ENCODE measurements at regions not wholly inside any gene's neighbourhood (a gene's known extent, or its start where the extent isn't known, plus 50 kb on each side); places are given as distances from the start of the nearest gene placed in this dataset.

DNA sequence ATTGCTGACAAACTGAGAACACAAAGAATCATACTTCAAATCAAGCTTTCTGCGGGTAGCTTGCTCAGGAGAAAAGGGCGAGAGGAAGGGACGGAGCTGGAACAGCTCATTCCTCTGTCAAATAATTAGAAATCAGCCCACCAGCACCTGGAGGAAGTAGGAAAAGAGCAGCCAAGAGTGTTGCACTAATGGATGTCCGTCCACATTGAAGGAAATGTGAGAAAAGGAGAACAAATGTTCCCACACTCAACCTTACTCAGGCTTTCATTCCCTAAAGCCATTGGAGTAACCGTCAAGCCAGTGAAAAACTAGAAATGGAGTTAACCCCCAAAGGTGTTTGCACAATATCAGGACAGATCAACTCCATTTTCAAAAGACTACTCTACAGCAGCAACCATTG lies 233.0 kb upstream of the PRKD1 start (continued):
- TF ChIP-seq, protein P1, sequence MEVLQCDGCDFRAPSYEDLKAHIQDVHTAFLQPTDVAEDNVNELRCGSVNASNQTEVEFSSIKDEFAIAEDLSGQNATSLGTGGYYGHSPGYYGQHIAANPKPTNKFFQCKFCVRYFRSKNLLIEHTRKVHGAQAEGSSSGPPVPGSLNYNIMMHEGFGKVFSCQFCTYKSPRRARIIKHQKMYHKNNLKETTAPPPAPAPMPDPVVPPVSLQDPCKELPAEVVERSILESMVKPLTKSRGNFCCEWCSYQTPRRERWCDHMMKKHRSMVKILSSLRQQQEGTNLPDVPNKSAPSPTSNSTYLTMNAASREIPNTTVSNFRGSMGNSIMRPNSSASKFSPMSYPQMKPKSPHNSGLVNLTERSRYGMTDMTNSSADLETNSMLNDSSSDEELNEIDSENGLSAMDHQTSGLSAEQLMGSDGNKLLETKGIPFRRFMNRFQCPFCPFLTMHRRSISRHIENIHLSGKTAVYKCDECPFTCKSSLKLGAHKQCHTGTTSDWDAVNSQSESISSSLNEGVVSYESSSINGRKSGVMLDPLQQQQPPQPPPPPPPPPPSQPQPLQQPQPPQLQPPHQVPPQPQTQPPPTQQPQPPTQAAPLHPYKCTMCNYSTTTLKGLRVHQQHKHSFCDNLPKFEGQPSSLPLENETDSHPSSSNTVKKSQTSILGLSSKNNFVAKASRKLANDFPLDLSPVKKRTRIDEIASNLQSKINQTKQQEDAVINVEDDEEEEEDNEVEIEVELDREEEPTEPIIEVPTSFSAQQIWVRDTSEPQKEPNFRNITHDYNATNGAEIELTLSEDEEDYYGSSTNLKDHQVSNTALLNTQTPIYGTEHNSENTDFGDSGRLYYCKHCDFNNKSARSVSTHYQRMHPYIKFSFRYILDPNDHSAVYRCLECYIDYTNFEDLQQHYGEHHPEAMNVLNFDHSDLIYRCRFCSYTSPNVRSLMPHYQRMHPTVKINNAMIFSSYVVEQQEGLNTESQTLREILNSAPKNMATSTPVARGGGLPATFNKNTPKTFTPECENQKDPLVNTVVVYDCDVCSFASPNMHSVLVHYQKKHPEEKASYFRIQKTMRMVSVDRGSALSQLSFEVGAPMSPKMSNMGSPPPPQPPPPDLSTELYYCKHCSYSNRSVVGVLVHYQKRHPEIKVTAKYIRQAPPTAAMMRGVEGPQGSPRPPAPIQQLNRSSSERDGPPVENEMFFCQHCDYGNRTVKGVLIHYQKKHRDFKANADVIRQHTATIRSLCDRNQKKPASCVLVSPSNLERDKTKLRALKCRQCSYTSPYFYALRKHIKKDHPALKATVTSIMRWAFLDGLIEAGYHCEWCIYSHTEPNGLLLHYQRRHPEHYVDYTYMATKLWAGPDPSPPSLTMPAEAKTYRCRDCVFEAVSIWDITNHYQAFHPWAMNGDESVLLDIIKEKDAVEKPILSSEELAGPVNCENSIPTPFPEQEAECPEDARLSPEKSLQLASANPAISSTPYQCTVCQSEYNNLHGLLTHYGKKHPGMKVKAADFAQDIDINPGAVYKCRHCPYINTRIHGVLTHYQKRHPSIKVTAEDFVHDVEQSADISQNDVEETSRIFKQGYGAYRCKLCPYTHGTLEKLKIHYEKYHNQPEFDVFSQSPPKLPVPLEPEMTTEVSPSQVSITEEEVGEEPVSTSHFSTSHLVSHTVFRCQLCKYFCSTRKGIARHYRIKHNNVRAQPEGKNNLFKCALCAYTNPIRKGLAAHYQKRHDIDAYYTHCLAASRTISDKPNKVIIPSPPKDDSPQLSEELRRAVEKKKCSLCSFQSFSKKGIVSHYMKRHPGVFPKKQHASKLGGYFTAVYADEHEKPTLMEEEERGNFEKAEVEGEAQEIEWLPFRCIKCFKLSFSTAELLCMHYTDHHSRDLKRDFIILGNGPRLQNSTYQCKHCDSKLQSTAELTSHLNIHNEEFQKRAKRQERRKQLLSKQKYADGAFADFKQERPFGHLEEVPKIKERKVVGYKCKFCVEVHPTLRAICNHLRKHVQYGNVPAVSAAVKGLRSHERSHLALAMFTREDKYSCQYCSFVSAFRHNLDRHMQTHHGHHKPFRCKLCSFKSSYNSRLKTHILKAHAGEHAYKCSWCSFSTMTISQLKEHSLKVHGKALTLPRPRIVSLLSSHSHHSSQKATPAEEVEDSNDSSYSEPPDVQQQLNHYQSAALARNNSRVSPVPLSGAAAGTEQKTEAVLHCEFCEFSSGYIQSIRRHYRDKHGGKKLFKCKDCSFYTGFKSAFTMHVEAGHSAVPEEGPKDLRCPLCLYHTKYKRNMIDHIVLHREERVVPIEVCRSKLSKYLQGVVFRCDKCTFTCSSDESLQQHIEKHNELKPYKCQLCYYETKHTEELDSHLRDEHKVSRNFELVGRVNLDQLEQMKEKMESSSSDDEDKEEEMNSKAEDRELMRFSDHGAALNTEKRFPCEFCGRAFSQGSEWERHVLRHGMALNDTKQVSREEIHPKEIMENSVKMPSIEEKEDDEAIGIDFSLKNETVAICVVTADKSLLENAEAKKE (CRISPR knock-in tag; IDR thresholded peaks at IDR 0.05) = no peak
- TF ChIP-seq NANOG (IDR thresholded peaks at IDR 0.05; ENCODE audit: borderline replicate concordance) = no peak
- TF ChIP-seq, protein P2, sequence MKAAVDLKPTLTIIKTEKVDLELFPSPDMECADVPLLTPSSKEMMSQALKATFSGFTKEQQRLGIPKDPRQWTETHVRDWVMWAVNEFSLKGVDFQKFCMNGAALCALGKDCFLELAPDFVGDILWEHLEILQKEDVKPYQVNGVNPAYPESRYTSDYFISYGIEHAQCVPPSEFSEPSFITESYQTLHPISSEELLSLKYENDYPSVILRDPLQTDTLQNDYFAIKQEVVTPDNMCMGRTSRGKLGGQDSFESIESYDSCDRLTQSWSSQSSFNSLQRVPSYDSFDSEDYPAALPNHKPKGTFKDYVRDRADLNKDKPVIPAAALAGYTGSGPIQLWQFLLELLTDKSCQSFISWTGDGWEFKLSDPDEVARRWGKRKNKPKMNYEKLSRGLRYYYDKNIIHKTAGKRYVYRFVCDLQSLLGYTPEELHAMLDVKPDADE (IDR thresholded peaks at IDR 0.05) = no peak
- TF ChIP-seq ZNF114 (CRISPR knock-in tag; IDR thresholded peaks at IDR 0.05) = no peak
- TF ChIP-seq CREB1 (CRISPR knock-in tag; IDR thresholded peaks at IDR 0.05; ENCODE audit: low read depth) = no peak
- no peak for TF ChIP-seq STAT1 (IDR thresholded peaks at IDR 0.05; ENCODE audit: unreplicated experiment)

DNA sequence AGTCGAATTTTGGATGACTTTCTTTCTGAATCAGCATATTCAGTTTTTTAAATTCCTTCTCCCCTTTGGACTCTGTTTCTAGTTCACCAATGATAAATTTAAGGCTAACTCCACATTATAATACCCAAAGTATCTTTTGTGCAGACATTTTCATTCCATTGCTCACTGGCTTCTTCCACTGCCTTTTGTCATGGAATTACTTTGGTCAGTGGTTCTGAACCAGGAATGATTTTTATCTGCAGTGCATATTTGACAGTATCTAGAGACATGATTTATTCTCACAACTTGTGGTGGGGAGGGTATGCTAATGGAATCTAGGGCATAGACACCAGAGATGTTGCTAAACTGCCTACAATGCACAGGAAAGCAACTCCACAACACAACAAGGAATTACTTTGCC lies 234.4 kb upstream of the PRKD1 start:
- no peak overlapping the region for H3K27ac ChIP-seq (ENCODE audit: low read depth)
- no peaks in the 10 kb centered on the region for H3K9me3 Mint-ChIP-seq
- TF ChIP-seq, protein P2 (IDR thresholded peaks at IDR 0.05) = no peak
- TF ChIP-seq CREB1 (CRISPR knock-in tag; IDR thresholded peaks at IDR 0.05; ENCODE audit: low read depth) (no peak), NANOG (IDR thresholded peaks at IDR 0.05; ENCODE audit: borderline replicate concordance) (no peak), EZH2 (IDR thresholded peaks at IDR 0.05; ENCODE audit: low read depth, unreplicated experiment) (no peak)
- TF ChIP-seq, protein P1 (CRISPR knock-in tag; IDR thresholded peaks at IDR 0.05) = no peak
- H3K4me1 Mint-ChIP-seq = peaks cover 6% of the 10 kb centered on the region; the same call in 2 of the 3 replicates
- no peaks in the 10 kb centered on the region; the same call in 1 of the 2 replicates for H3K27me3 ChIP-seq (ENCODE audit: insufficient read depth)
- no peaks in the 10 kb centered on the region for H4K20me1 ChIP-seq (replicated peaks; ENCODE audit: insufficient read depth)
- H3K79me2 ChIP-seq (replicated peaks; ENCODE audit: insufficient read depth) = no peaks in the 10 kb centered on the region
- H3K4me1 ChIP-seq (ENCODE audit: insufficient read depth) = 0 out of 2 replicates have a peak, but pooled peaks cover 3% of the 10 kb centered on the region
- no peak overlapping the region for H3K4me3 ChIP-seq
- H3K36me3 ChIP-seq (ENCODE audit: insufficient read depth) = no peaks in the 10 kb centered on the region
- ATAC-seq (no peak), DNase-seq (ENCODE audit: low spot score) (no peak)
- H2AFZ ChIP-seq = no peak overlapping the region
- no peaks in the 10 kb centered on the region for H3K36me3 Mint-ChIP-seq (ENCODE audit: low read depth)
- no peak overlapping the region for H3K27ac Mint-ChIP-seq
- no peak overlapping the region for H3K4me3 Mint-ChIP-seq
- H3K4me2 ChIP-seq = no peak overlapping the region
- no peaks in the 10 kb centered on the region for H3K9me2 ChIP-seq (ENCODE audit: insufficient read depth)
- H3K27me3 Mint-ChIP-seq (ENCODE audit: insufficient read depth, low read depth, poor library complexity) = no peaks in the 10 kb centered on the region
- no peaks in the 10 kb centered on the region for H3F3A ChIP-seq (replicated peaks; ENCODE audit: low read depth)

Measured in GM23338 (cell line).